HepG2 (cell line): ENCODE measurements at regions not wholly inside any gene's neighbourhood (a gene's known extent, or its start where the extent isn't known, plus 50 kb on each side); places are given as distances from the start of the nearest gene placed in this dataset.

Experiments used
- ATAC-seq: fragments of 200-7000 bp; cut with Tn5 transposase; 3 replicates; pipeline ENCODE4 v1.9.1; 2020; ENCODE audit warnings: mild to moderate bottlenecking, moderate library complexity
- BruUV-seq: library from RNA; stranded (reverse); fragments of 400-500 nt; replicated peaks from 2 replicates; lab custom pipeline; 2021; lab: Mats Ljungman, UMichigan
- CTCF ChIA-PET: fragments of 300-600 bp; formaldehyde crosslinking; extraction: SDS; loops from one replicate; lab custom pipeline; 2021; ENCODE audit warnings: low total read pairs, inconsistent platforms, low intra/inter-chr PET ratio; lab: Yijun Ruan, JAX
- POLR2A ChIA-PET: fragments of 350-600 bp; sonication (Branson Sonifier 250); formaldehyde crosslinking; loops from one replicate; lab custom pipeline; 2020; ENCODE audit warnings: antibody characterized with exemption, inconsistent platforms; lab: Yijun Ruan, JAX
- DNase-seq: peaks from one replicate; pipeline ENCODE4 v3.0.0-alpha.2; 2015; ENCODE audit warnings: low spot score
- FAIRE-seq: peaks from 3 replicates; lab custom pipeline; 2011; peaks lifted over from hg19 to GRCh38; lab: Jason Lieb, UNC
- H2AFZ ChIP-seq: one replicate; pipeline ENCODE4 v1.6.1; 2011; ENCODE audit warnings: low read length, inconsistent platforms
- H3K27ac ChIP-seq: fragments of 300-600 bp; 3 replicates; pipeline ENCODE4 v1.8.0; 2011; ENCODE audit warnings: mixed run types, mild to moderate bottlenecking, mixed read lengths, low read length, inconsistent platforms; ENCODE audit not compliant: insufficient read depth; ENCODE audit errors: extremely low read length
- H3K27me3 ChIP-seq, 2 experiments: fragments of 200-600 bp in 1 of 2; 2 replicates in 1 of 2; 3 replicates in 1 of 2; pipeline versions ENCODE4 v1.6.0 to v1.8.0; 2011; ENCODE audit warnings: low read length in 2 of 2, mild to moderate bottlenecking in 2 of 2, moderate library complexity in 2 of 2, inconsistent platforms in 1 of 2; ENCODE audit not compliant: insufficient read depth in 2 of 2, control insufficient read depth in 1 of 2
- H3K36me3 ChIP-seq, 2 experiments: fragments of 200-600 bp in 1 of 2; replicated peaks in 1 of 2; 2 replicates in 1 of 2; 3 replicates in 1 of 2; pipeline versions ENCODE4 v1.5.1 to v1.8.0; 2011; ENCODE audit warnings: low read length in 2 of 2, inconsistent platforms in 1 of 2; ENCODE audit not compliant: insufficient read depth in 2 of 2, control insufficient read depth in 1 of 2
- H3K4me1 ChIP-seq: 2 replicates; pipeline ENCODE4 v1.5.1; 2012; ENCODE audit warnings: low read length, inconsistent platforms; ENCODE audit not compliant: insufficient read depth
- H3K4me2 ChIP-seq: 2 replicates; pipeline ENCODE4 v1.6.0; 2011; ENCODE audit warnings: low read depth, low read length, inconsistent platforms
- H3K4me3 ChIP-seq, 3 experiments: fragments of 200-600 bp in 1 of 3; sonication (generic), shearing (Covaris generic) in 1 of 3; replicated peaks in 1 of 3; 2 replicates each; pipeline ENCODE4 v1.5.1; 2011 to 2016; ENCODE audit warnings: low read length in 3 of 3, inconsistent platforms in 2 of 3, low read depth in 2 of 3, mild to moderate bottlenecking in 2 of 3, control low read depth in 1 of 3, mixed read lengths in 1 of 3; ENCODE audit not compliant: insufficient read depth in 1 of 3
- H3K79me2 ChIP-seq: one replicate; pipeline ENCODE4 v1.6.1; 2011; ENCODE audit warnings: low read length, inconsistent platforms; ENCODE audit not compliant: insufficient read depth
- H3K9ac ChIP-seq: 2 replicates; pipeline ENCODE4 v1.6.0; 2011; ENCODE audit warnings: mild to moderate bottlenecking, low read depth, low read length, inconsistent platforms; ENCODE audit not compliant: insufficient read depth
- H3K9me3 ChIP-seq: 2 replicates; pipeline ENCODE4 v1.5.1; 2012; ENCODE audit warnings: mild to moderate bottlenecking, low read length
- H4K20me1 ChIP-seq: 2 replicates; pipeline ENCODE4 v1.6.0; 2011; ENCODE audit warnings: inconsistent platforms, mild to moderate bottlenecking, low read length, moderate library complexity; ENCODE audit not compliant: insufficient read depth
- CEBPG ChIP-seq: IDR thresholded peaks from 2 replicates; pipeline ENCODE4 v1.6.1; 2016
- KDM1A ChIP-seq: IDR thresholded peaks from 2 replicates; pipeline ENCODE4 v1.6.1; 2016; ENCODE audit warnings: missing compliant biosample characterization
- MAFK ChIP-seq, 2 experiments: IDR thresholded peaks in 1 of 2; conservative IDR thresholded peaks in 1 of 2; 2 replicates each; pipeline ENCODE4 v1.6.1; 2011; ENCODE audit warnings: improper control_type of control experiment in 2 of 2, low read length in 2 of 2
- MEIS1 ChIP-seq: sonication (generic); formaldehyde crosslinking; IDR thresholded peaks from 2 replicates; pipeline ENCODE4 v1.9.0; 2021; ENCODE audit warnings: mild to moderate bottlenecking, missing genetic modification reagents, moderate library complexity, borderline replicate concordance
- NAIF1 ChIP-seq: sonication (generic); formaldehyde crosslinking; IDR thresholded peaks from 2 replicates; pipeline ENCODE4 v1.5.0; 2020; ENCODE audit warnings: mild to moderate bottlenecking, missing genetic modification reagents, borderline replicate concordance
- PREB ChIP-seq: sonication (generic); formaldehyde crosslinking; IDR thresholded peaks from 2 replicates; pipeline ENCODE4 v1.4.0; 2020; ENCODE audit warnings: missing genetic modification reagents
- RCOR2 ChIP-seq: IDR thresholded peaks from 2 replicates; pipeline ENCODE4 v1.6.1; 2016; ENCODE audit warnings: missing biosample characterization, missing genetic modification reagents
- TMF1 ChIP-seq: sonication (generic); formaldehyde crosslinking; IDR thresholded peaks from 2 replicates; pipeline ENCODE4 v1.8.1; 2022; ENCODE audit warnings: low read depth, missing genetic modification reagents
- USF2 ChIP-seq, 2 experiments: sonication (generic) in 1 of 2; formaldehyde crosslinking in 1 of 2; IDR thresholded peaks; 2 replicates each; pipeline versions ENCODE4 v1.5.1 to v1.6.1; 2011 to 2020; ENCODE audit warnings: borderline replicate concordance in 1 of 2, low read depth in 1 of 2, low read length in 1 of 2, mild to moderate bottlenecking in 1 of 2, missing genetic modification reagents in 1 of 2, moderate library complexity in 1 of 2
- ZNF530 ChIP-seq: sonication (generic); formaldehyde crosslinking; IDR thresholded peaks from 2 replicates; pipeline ENCODE4 v1.5.0; 2020; ENCODE audit warnings: low read depth, mild to moderate bottlenecking, missing genetic modification reagents
- ZNF710 ChIP-seq: sonication (generic); formaldehyde crosslinking; IDR thresholded peaks from 2 replicates; pipeline ENCODE4 v1.5.0; 2020; ENCODE audit warnings: mild to moderate bottlenecking, missing genetic modification reagents, borderline replicate concordance
- in situ Hi-C: cut with HindIII; loops from 2 replicates; pipeline ENCODE4 v1.10.0; 2017; ENCODE audit warnings: low pct_unique_long_range_greater_than_20kb; ENCODE audit not compliant: extremely low pct_ligation_motif_present
- intact Hi-C: fragments of 100-400 bp; cut with micrococcal nuclease; formaldehyde crosslinking; loops from one replicate; pipeline ENCODE4 v1.10.0; 2022; ENCODE audit not compliant: unreplicated experiment

- ChIA-PET CTCF (no interaction called here), POLR2A (no interaction called here)
- no peak for TF ChIP-seq KDM1A (CRISPR knock-in tag)
- no peak for TF ChIP-seq TMF1 (CRISPR knock-in tag)
- TF ChIP-seq NAIF1 (CRISPR knock-in tag) = no peak
- TF ChIP-seq CEBPG (CRISPR knock-in tag) = no peak
- no peak for TF ChIP-seq ZNF710 (CRISPR knock-in tag)
- no peak for TF ChIP-seq MEIS1 (CRISPR knock-in tag)
- no peak for TF ChIP-seq RCOR2
- no peak for TF ChIP-seq ZNF530 (CRISPR knock-in tag)
- intact Hi-C loops = no loop called here
- Histone ChIP-seq H3K4me1 (peaks cover 21% of the 10 kb centered on the region), H3K4me3 (no peak overlapping the region), H3K9me3 (0 out of 2 replicates have a peak, but pooled peaks cover 3% of the 10 kb centered on the region), H3K79me2 (no peaks in the 10 kb centered on the region), H3K27me3 (no peaks in the 10 kb centered on the region), H3K4me2 (peak overlapping the region; percentile 25; the same call in 1 of the 2 replicates), H4K20me1 (no peaks in the 10 kb centered on the region), H3K9ac (no peak overlapping the region), H2AFZ (no peak overlapping the region), H3K36me3 (no peaks in the 10 kb centered on the region), H3K27ac (peak overlapping the region; percentile 37)
- BruUV-seq = no TSS peak
- in situ Hi-C loops = no loop called here
- FAIRE-seq = no peak
- ATAC-seq = no peak; the same call in 2 of the 3 replicates
- DNase-seq = no peak
Observed at GRCh38 chr5:96316017-96316416, 117.0 kb downstream of the PCSK1 start.

- H3K27ac ChIP-seq = no peak overlapping the region
- 0 out of 2 replicates have a peak, but pooled peaks cover 6% of the 10 kb centered on the region for H3K9me3 ChIP-seq
- H3K4me2 ChIP-seq = no peak overlapping the region
- H4K20me1 ChIP-seq = no peaks in the 10 kb centered on the region
- H3K4me1 ChIP-seq = peaks cover 21% of the 10 kb centered on the region
- ChIA-PET POLR2A (no interaction called here), CTCF (no interaction called here)
- FAIRE-seq (no peak), ATAC-seq (no peak), DNase-seq (no peak)
- H3K4me3 ChIP-seq = no peak overlapping the region
- BruUV-seq = no TSS peak
- H2AFZ ChIP-seq = no peak overlapping the region
- intact Hi-C loops = no loop called here
- no peaks in the 10 kb centered on the region for H3K36me3 ChIP-seq
- TF ChIP-seq USF2 (IDR thresholded peaks at IDR 0.05; ENCODE audit: low read depth, low read length) (no peak), USF2 (CRISPR knock-in tag; IDR thresholded peaks at IDR 0.05; ENCODE audit: borderline replicate concordance) (no peak), MAFK (conservative IDR thresholded peaks at IDR 0.05 in 1 of 2, IDR thresholded peaks at IDR 0.05 in 1 of 2; ENCODE audit: low read length in 2 of 2) (peak in 1 of 2 experiments; percentile 44; a peak in 2 of 4 replicates), PREB (CRISPR knock-in tag) (no peak)
- no peaks in the 10 kb centered on the region for H3K79me2 ChIP-seq
- H3K9ac ChIP-seq = no peak overlapping the region
- H3K27me3 ChIP-seq = no peaks in the 10 kb centered on the region
- in situ Hi-C loops = no loop called here
Observed at GRCh38 chr5:96315431-96315830, 117.6 kb downstream of the PCSK1 start.
